H9 (cell line): ENCODE measurements at regions not wholly inside any gene's neighbourhood (a gene's known extent, or its start where the extent isn't known, plus 50 kb on each side); places are given as distances from the start of the nearest gene placed in this dataset.

Source experiments
- DNase-seq: peaks from one replicate; pipeline ENCODE4 v3.0.0-alpha.2; 2017
- H2AFZ ChIP-seq: one replicate; pipeline ENCODE4 v1.6.1; 2013; ENCODE audit warnings: mild to moderate bottlenecking, low read length, control low read depth, moderate library complexity
- H2AK5ac ChIP-seq: 2 replicates; pipeline ENCODE4 v1.6.1; 2013; ENCODE audit warnings: low read length, control low read depth, mixed read lengths; ENCODE audit not compliant: insufficient read length
- H2BK120ac ChIP-seq: one replicate; pipeline ENCODE4 v1.6.1; 2013; ENCODE audit warnings: low read depth, mild to moderate bottlenecking, low read length, control low read depth, inconsistent platforms; ENCODE audit not compliant: poor library complexity, severe bottlenecking
- H2BK12ac ChIP-seq: 2 replicates; pipeline ENCODE4 v1.6.1; 2013; ENCODE audit warnings: low read length, control low read depth, mixed read lengths, low read depth; ENCODE audit not compliant: insufficient read length
- H2BK15ac ChIP-seq: 2 replicates; pipeline ENCODE4 v1.6.1; 2013; ENCODE audit warnings: low read depth, low read length, control low read depth
- H2BK20ac ChIP-seq: one replicate; pipeline ENCODE4 v1.6.1; 2013; ENCODE audit warnings: low read depth, mild to moderate bottlenecking, low read length, control low read depth, inconsistent platforms; ENCODE audit not compliant: poor library complexity, severe bottlenecking
- H2BK5ac ChIP-seq: 2 replicates; pipeline ENCODE4 v1.6.1; 2013; ENCODE audit warnings: low read length, control low read depth, mixed read lengths; ENCODE audit not compliant: insufficient read length
- H3K14ac ChIP-seq: 2 replicates; pipeline ENCODE4 v1.6.1; 2013; ENCODE audit warnings: low read length, control low read depth; ENCODE audit not compliant: insufficient read depth
- H3K18ac ChIP-seq: 2 replicates; pipeline ENCODE4 v1.6.1; 2013; ENCODE audit warnings: low read depth, mild to moderate bottlenecking, mixed read lengths, low read length, control low read depth; ENCODE audit not compliant: insufficient read length
- H3K23ac ChIP-seq: 2 replicates; pipeline ENCODE4 v1.6.1; 2013; ENCODE audit warnings: low read length, control low read depth, mixed read lengths, low read depth; ENCODE audit not compliant: insufficient read length
- H3K23me2 ChIP-seq: 2 replicates; pipeline ENCODE4 v1.6.1; 2013; ENCODE audit warnings: low read depth, mild to moderate bottlenecking, mixed read lengths, low read length, control low read depth; ENCODE audit not compliant: insufficient read length, poor library complexity, severe bottlenecking
- H3K27ac ChIP-seq: 2 replicates; pipeline ENCODE4 v1.5.1; 2013; ENCODE audit warnings: low read length, control low read depth, mixed read lengths, low read depth; ENCODE audit not compliant: insufficient read length
- H3K27me3 ChIP-seq: 2 replicates; pipeline ENCODE4 v1.6.1; 2013; ENCODE audit warnings: low read length, control low read depth, inconsistent platforms; ENCODE audit not compliant: insufficient read depth
- H3K4ac ChIP-seq: 2 replicates; pipeline ENCODE4 v1.6.1; 2013; ENCODE audit warnings: low read depth, mild to moderate bottlenecking, control low read depth, inconsistent platforms, low read length, moderate library complexity
- H3K4me1 ChIP-seq: 2 replicates; pipeline ENCODE4 v1.6.1; 2013; ENCODE audit warnings: low read length, control low read depth, inconsistent platforms; ENCODE audit not compliant: insufficient read depth
- H3K4me2 ChIP-seq: 2 replicates; pipeline ENCODE4 v1.6.1; 2013; ENCODE audit warnings: low read length, control low read depth, mixed read lengths; ENCODE audit not compliant: insufficient read length, insufficient read depth
- H3K56ac ChIP-seq: 2 replicates; pipeline ENCODE4 v1.6.1; 2013; ENCODE audit warnings: low read depth, mild to moderate bottlenecking, mixed read lengths, low read length, control low read depth; ENCODE audit not compliant: insufficient read length
- H3K79me1 ChIP-seq: 2 replicates; pipeline ENCODE4 v1.6.1; 2013; ENCODE audit warnings: low read depth, mild to moderate bottlenecking, moderate library complexity, low read length, control low read depth, inconsistent platforms; ENCODE audit not compliant: insufficient read depth, poor library complexity, severe bottlenecking
- H3K79me2 ChIP-seq: 2 replicates; pipeline ENCODE4 v1.6.1; 2013; ENCODE audit warnings: low read length, control low read depth, inconsistent platforms; ENCODE audit not compliant: insufficient read depth
- H3K9ac ChIP-seq: 2 replicates; pipeline ENCODE4 v1.6.1; 2013; ENCODE audit warnings: low read length, control low read depth, mixed read lengths; ENCODE audit not compliant: insufficient read length; ENCODE audit errors: extremely low read depth
- H3K9me3 ChIP-seq: one replicate; pipeline ENCODE4 v1.6.1; 2013; ENCODE audit warnings: low read depth, low read length, inconsistent platforms; ENCODE audit not compliant: control insufficient read depth
- H3T11ph ChIP-seq: one replicate; pipeline ENCODE4 v1.6.1; 2013; ENCODE audit warnings: mild to moderate bottlenecking, low read length, control low read depth, inconsistent platforms
- H4K20me1 ChIP-seq: one replicate; pipeline ENCODE4 v1.6.1; 2013; ENCODE audit not compliant: control insufficient read depth, insufficient read length, insufficient read depth
- H4K5ac ChIP-seq: 2 replicates; pipeline ENCODE4 v1.6.1; 2013; ENCODE audit warnings: low read depth, mild to moderate bottlenecking, mixed read lengths, low read length, control low read depth; ENCODE audit not compliant: insufficient read length
- H4K8ac ChIP-seq: replicated peaks from 2 replicates; pipeline ENCODE4 v1.6.1; 2013; ENCODE audit warnings: low read length, control low read depth, mixed read lengths, low read depth; ENCODE audit not compliant: insufficient read length
- H4K91ac ChIP-seq: 2 replicates; pipeline ENCODE4 v1.6.1; 2013; ENCODE audit warnings: low read depth, mild to moderate bottlenecking, moderate library complexity, mixed read lengths, low read length, control low read depth; ENCODE audit not compliant: insufficient read length
- H3K27ac Mint-ChIP-seq, 3 experiments: 2 replicates in 2 of 3; 3 replicates in 1 of 3; pipeline ENCODE4 v1.8.0; 2020 to 2021; ENCODE audit warnings: mixed read lengths in 3 of 3, mild to moderate bottlenecking in 1 of 3, moderate library complexity in 1 of 3
- H3K27me3 Mint-ChIP-seq: 2 replicates; pipeline ENCODE4 v1.8.0; 2021; ENCODE audit warnings: low read depth, mild to moderate bottlenecking, moderate library complexity, mixed read lengths
- H3K36me3 Mint-ChIP-seq, 3 experiments: 2 replicates in 2 of 3; 3 replicates in 1 of 3; pipeline ENCODE4 v1.8.0; 2020 to 2021; ENCODE audit warnings: low read depth in 3 of 3, mixed read lengths in 3 of 3; ENCODE audit not compliant: insufficient read depth in 1 of 3
- H3K4me1 Mint-ChIP-seq, 2 experiments: 2 replicates each; pipeline ENCODE4 v1.8.0; 2020; ENCODE audit warnings: mixed read lengths in 2 of 2
- H3K4me3 Mint-ChIP-seq, 2 experiments: 2 replicates in 1 of 2; 3 replicates in 1 of 2; pipeline ENCODE4 v1.8.0; 2020 to 2021; ENCODE audit warnings: mild to moderate bottlenecking in 2 of 2, mixed read lengths in 2 of 2, moderate library complexity in 1 of 2
- H3K9me3 Mint-ChIP-seq, 2 experiments: 2 replicates in 1 of 2; 3 replicates in 1 of 2; pipeline ENCODE4 v1.8.0; 2020; ENCODE audit warnings: mild to moderate bottlenecking in 2 of 2, mixed read lengths in 2 of 2, moderate library complexity in 1 of 2
- CTCF ChIP-seq: fragments of 200-600 bp; sonication (generic); conservative IDR thresholded peaks from 3 replicates; pipeline ENCODE4 v1.8.0; 2021; ENCODE audit warnings: antibody characterized with exemption, mild to moderate bottlenecking
- WGBS: extraction: QIAGEN DNeasy Blood & Tissue Kit; methylation state at CpG from one replicate; pipeline ENCODE4 v1.1.7; 2013; ENCODE audit warnings: missing lambda C conversion rate, low lambda C conversion rate, mixed read lengths; ENCODE audit not compliant: insufficient read length; ENCODE audit errors: extremely low coverage; 5-methylcytosine and 5-hydroxymethylcytosine counted together

- no peaks in the 10 kb centered on the region for H4K20me1 ChIP-seq
- no peak overlapping the region for H3K27ac ChIP-seq
- H3K23me2 ChIP-seq, result no peaks in the 10 kb centered on the region
- no peak for TF ChIP-seq CTCF
- WGBS, result no CpG with 5 or more reads among the region's 13 CpGs
- H3K4me1 Mint-ChIP-seq, result peaks cover 20 to 30% of the 10 kb centered on the region in 2 experiments
- H2AFZ ChIP-seq, result no peak overlapping the region
- no peak overlapping the region for H3K4ac ChIP-seq
- H2BK15ac ChIP-seq, result no peak overlapping the region
- no peaks in the 10 kb centered on the region; a peak in 1 of 5 replicates for H3K9me3 Mint-ChIP-seq
- no peak overlapping the region for H3T11ph ChIP-seq
- H3K4me3 Mint-ChIP-seq, result no peak overlapping the region
- no peak overlapping the region for H4K91ac ChIP-seq
- no peaks in the 10 kb centered on the region for H3K79me2 ChIP-seq
- H3K36me3 Mint-ChIP-seq, result no peaks in the 10 kb centered on the region
- no peak overlapping the region for H2BK120ac ChIP-seq
- H2AK5ac ChIP-seq, result no peak overlapping the region
- no peak overlapping the region for H4K5ac ChIP-seq
- H3K27me3 Mint-ChIP-seq, result peaks cover 3% of the 10 kb centered on the region; the same call in 1 of the 2 replicates
- no peak overlapping the region for H3K56ac ChIP-seq
- no peak overlapping the region for H4K8ac ChIP-seq
- H3K14ac ChIP-seq, result no peak overlapping the region
- no peaks in the 10 kb centered on the region for H3K9me3 ChIP-seq
- no peaks in the 10 kb centered on the region for H3K79me1 ChIP-seq
- H3K4me2 ChIP-seq, result no peak overlapping the region
- H3K9ac ChIP-seq, result no peak overlapping the region
- no peak overlapping the region for H3K23ac ChIP-seq
- no peak overlapping the region for H2BK20ac ChIP-seq
- no peak overlapping the region for H2BK5ac ChIP-seq
- peak overlapping the region in 1 of 3 experiments; percentile 35; a peak in 2 of 7 replicates for H3K27ac Mint-ChIP-seq
- no peaks in the 10 kb centered on the region for H3K27me3 ChIP-seq
- H2BK12ac ChIP-seq, result no peak overlapping the region
- peak; percentile 49 for DNase-seq
- peak overlapping the region; percentile 10 for H3K18ac ChIP-seq
- 0 out of 2 replicates have a peak, but pooled peaks cover 3% of the 10 kb centered on the region for H3K4me1 ChIP-seq
These were observed 149.4 kb downstream of the SNX10 start for GRCh38 chr7:26441002-26441521.
